Fibroblast of lung (primary cell): ENCODE measurements at regions not wholly inside any gene's neighbourhood (a gene's known extent, or its start where the extent isn't known, plus 50 kb on each side); places are given as distances from the start of the nearest gene placed in this dataset.

ENCODE experiments used
- CTCF ChIP-seq, 2 donors: IDR thresholded peaks in 1 of 2; conservative IDR thresholded peaks in 1 of 2; 1 replicate in 1 of 2; 2 replicates in 1 of 2; pipeline ENCODE4 v1.5.1; 2011 to 2012; ENCODE audit warnings: low read length in 2 of 2, control low read depth in 1 of 2, inconsistent platforms in 1 of 2, low read depth in 1 of 2, mild to moderate bottlenecking in 1 of 2
- EZH2 ChIP-seq: IDR thresholded peaks from 2 replicates; pipeline ENCODE4 v1.5.1; 2012; ENCODE audit warnings: low read length, control low read depth, mild to moderate bottlenecking; ENCODE audit errors: missing control alignments

- no peak for TF ChIP-seq CTCF (conservative IDR thresholded peaks at IDR 0.05 in 1 of 2, IDR thresholded peaks at IDR 0.05 in 1 of 2; ENCODE audit: low read depth in 1 of 2, low read length in 2 of 2)
- no peak for TF ChIP-seq EZH2
Observed at GRCh38 chr14:87834594-87834993, 158.4 kb downstream of the GALC start.
